ENCODE measurements at regions not wholly inside any gene's neighbourhood (a gene's known extent, or its start where the extent isn't known, plus 50 kb on each side); places are given as distances from the start of the nearest gene placed in this dataset.

GRCh38 chr7:41891950-41892349, 189.1 kb upstream of the INHBA start:
- intact Hi-C loops (cut with micrococcal nuclease): no loop called here
- Histone ChIP-seq H3K27me3 (ENCODE audit: control insufficient read depth in 2 of 2, insufficient read depth in 2 of 2, low read length in 2 of 2) (no peaks in the 10 kb centered on the region), H3K4me1 (ENCODE audit: control insufficient read depth in 2 of 2, insufficient read depth in 2 of 2, low read length in 2 of 2) (no peaks in the 10 kb centered on the region), H3K4me3 (ENCODE audit: low read length) (no peak overlapping the region), H3K36me3 (ENCODE audit: control insufficient read depth in 2 of 3, insufficient read depth in 3 of 3, low read length in 3 of 3) (no peaks in the 10 kb centered on the region), H3K9me3 (ENCODE audit: control insufficient read depth in 2 of 3, low read length in 3 of 3) (no peaks in the 10 kb centered on the region), H3K27ac (ENCODE audit: low read depth, low read length) (no peak overlapping the region)
- H3K4me1 Mint-ChIP-seq: peaks cover 0 to 23% (median 0%) of the 10 kb centered on the region in 7 donors
- no peak for DNase-seq
- no peak overlapping the region for H3K4me3 Mint-ChIP-seq
- no peaks in the 10 kb centered on the region for H3K36me3 Mint-ChIP-seq
- H3K9me3 Mint-ChIP-seq: peaks cover 0 to 3% (median 0%) of the 10 kb centered on the region in 11 donors
- CTCF ChIA-PET: no interaction called here
- POLR2A ChIA-PET: no interaction called here
- no peak overlapping the region for H3K27ac Mint-ChIP-seq
- peaks cover under 1 to 14% (median 10%) of the 10 kb centered on the region in 5 donors for H3K27me3 Mint-ChIP-seq
- no peak for ATAC-seq

DNA sequence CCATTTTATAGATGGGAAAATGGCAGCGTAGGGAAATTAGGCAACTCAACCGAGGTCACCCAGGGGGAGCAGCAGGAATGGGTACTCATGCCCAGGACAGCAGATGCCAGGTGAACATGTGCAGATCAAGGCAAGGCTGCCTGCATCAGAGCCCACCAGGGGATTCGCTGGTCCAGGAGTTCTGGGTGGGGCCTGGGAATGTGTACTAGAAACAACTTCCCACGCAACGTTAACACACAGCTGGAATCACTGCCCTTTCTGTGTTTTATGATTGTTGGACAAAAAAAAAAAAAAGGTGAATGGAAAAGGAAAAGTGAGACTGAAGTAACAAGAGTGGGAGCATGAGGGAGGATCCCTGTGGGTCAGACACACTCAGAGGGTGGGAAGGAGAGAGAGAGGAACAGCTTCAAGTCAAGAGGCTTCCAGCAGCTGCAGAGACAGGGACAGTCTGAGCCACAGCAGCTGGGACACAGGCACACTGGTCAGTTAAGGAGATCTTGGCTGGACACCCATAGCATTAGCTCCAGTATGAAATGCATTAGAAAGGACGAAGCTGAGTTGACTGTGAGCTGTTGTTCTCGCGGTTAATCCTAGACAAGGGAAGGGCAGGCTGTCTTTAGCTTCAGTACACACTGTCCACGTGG, 187.9 kb upstream of the INHBA start:
- Mint-ChIP-seq H3K27ac (no peak overlapping the region), H3K27me3 (peaks cover 0 to 8% (median 1%) of the 10 kb centered on the region in 5 donors), H3K4me3 (no peak overlapping the region), H3K36me3 (no peaks in the 10 kb centered on the region), H3K4me1 (peaks cover 0 to 23% (median 0%) of the 10 kb centered on the region in 7 donors), H3K9me3 (peaks cover 0 to 1% (median 0%) of the 10 kb centered on the region in 11 donors)
- intact Hi-C loops (cut with micrococcal nuclease): no loop called here
- ChIA-PET POLR2A (no interaction called here), CTCF (no interaction called here)
- H3K27ac ChIP-seq (ENCODE audit: low read depth, low read length): no peak overlapping the region
- H3K4me1 ChIP-seq (ENCODE audit: control insufficient read depth in 2 of 2, insufficient read depth in 2 of 2, low read length in 2 of 2): no peaks in the 10 kb centered on the region
- no peak overlapping the region for H3K4me3 ChIP-seq (ENCODE audit: low read length)
- no peak for ATAC-seq
- H3K36me3 ChIP-seq (ENCODE audit: control insufficient read depth in 2 of 3, insufficient read depth in 3 of 3, low read length in 3 of 3): no peaks in the 10 kb centered on the region
- no peaks in the 10 kb centered on the region for H3K9me3 ChIP-seq (ENCODE audit: control insufficient read depth in 2 of 3, low read length in 3 of 3)
- H3K27me3 ChIP-seq (ENCODE audit: control insufficient read depth in 2 of 2, insufficient read depth in 2 of 2, low read length in 2 of 2): no peaks in the 10 kb centered on the region
- no peak for DNase-seq

DNA sequence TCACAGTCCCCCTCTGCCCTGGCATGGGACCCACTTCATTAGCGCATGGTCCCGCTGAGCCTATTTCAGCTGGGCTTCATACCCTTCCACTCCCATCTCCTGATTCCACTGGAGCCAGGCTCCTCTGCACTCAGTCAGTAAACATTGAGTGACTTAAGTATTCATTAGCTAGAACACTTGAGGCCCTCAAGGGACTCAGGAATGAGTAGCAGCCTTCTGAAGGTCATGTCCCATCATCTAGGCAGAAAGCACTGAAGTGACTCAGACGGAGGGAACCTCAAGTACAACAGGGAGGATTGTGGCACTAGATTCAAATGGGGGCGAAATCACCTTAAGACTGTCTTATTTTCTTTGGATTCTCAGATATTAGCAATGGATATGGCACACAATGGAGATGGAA, 186.6 kb upstream of the INHBA start:
- Mint-ChIP-seq H3K4me3 (no peak overlapping the region), H3K27ac (no peak overlapping the region), H3K9me3 (peaks cover 0 to 1% (median 0%) of the 10 kb centered on the region in 11 donors), H3K27me3 (peaks cover 0 to 8% (median 0%) of the 10 kb centered on the region in 5 donors), H3K36me3 (peaks cover 0 to 3% (median 0%) of the 10 kb centered on the region in 5 donors), H3K4me1 (peaks cover 0 to 29% (median 0%) of the 10 kb centered on the region in 7 donors)
- Histone ChIP-seq H3K27ac (ENCODE audit: low read depth, low read length) (no peak overlapping the region), H3K27me3 (ENCODE audit: control insufficient read depth in 2 of 2, insufficient read depth in 2 of 2, low read length in 2 of 2) (no peaks in the 10 kb centered on the region), H3K4me1 (ENCODE audit: control insufficient read depth in 2 of 2, insufficient read depth in 2 of 2, low read length in 2 of 2) (no peaks in the 10 kb centered on the region), H3K4me3 (ENCODE audit: low read length) (no peak overlapping the region), H3K9me3 (ENCODE audit: control insufficient read depth in 2 of 3, low read length in 3 of 3) (no peaks in the 10 kb centered on the region), H3K36me3 (ENCODE audit: control insufficient read depth in 2 of 3, insufficient read depth in 3 of 3, low read length in 3 of 3) (no peaks in the 10 kb centered on the region)
- ChIA-PET CTCF (no interaction called here), POLR2A (interaction anchor here (0.6 kb wide), 1 partner anchor 1992 kb away, joined by 3 read pairs; no protein-coding TSS in a partner anchor)
- DNase-seq (no peak), ATAC-seq (no peak)
- intact Hi-C loops (cut with micrococcal nuclease): loop anchor here in 1 of 2 donors (10.0 kb wide), 1 partner anchor 1755 kb away; the partner anchor contains the start of genes MPLKIP and SUGCT

GRCh38 chr7:41889040-41889439, 186.2 kb upstream of the INHBA start:
- ATAC-seq (peak; percentile 42), DNase-seq (no peak)
- Mint-ChIP-seq H3K9me3 (peaks cover 0 to 1% (median 0%) of the 10 kb centered on the region in 11 donors), H3K4me3 (no peak overlapping the region), H3K27ac (no peak overlapping the region), H3K36me3 (peaks cover 0 to 3% (median 0%) of the 10 kb centered on the region in 5 donors), H3K27me3 (peaks cover 0 to 8% (median 0%) of the 10 kb centered on the region in 5 donors), H3K4me1 (peaks cover 0 to 27% (median 0%) of the 10 kb centered on the region in 7 donors)
- Histone ChIP-seq H3K4me1 (ENCODE audit: control insufficient read depth in 2 of 2, insufficient read depth in 2 of 2, low read length in 2 of 2) (no peaks in the 10 kb centered on the region), H3K36me3 (ENCODE audit: control insufficient read depth in 2 of 3, insufficient read depth in 3 of 3, low read length in 3 of 3) (no peaks in the 10 kb centered on the region), H3K27ac (ENCODE audit: low read depth, low read length) (no peak overlapping the region), H3K4me3 (ENCODE audit: low read length) (no peak overlapping the region), H3K27me3 (ENCODE audit: control insufficient read depth in 2 of 2, insufficient read depth in 2 of 2, low read length in 2 of 2) (no peaks in the 10 kb centered on the region), H3K9me3 (ENCODE audit: control insufficient read depth in 2 of 3, low read length in 3 of 3) (no peaks in the 10 kb centered on the region)
- intact Hi-C loops (cut with micrococcal nuclease): loop anchor here in 1 of 2 donors (10.0 kb wide), 1 partner anchor 1754 kb away; the partner anchor contains the start of genes MPLKIP and SUGCT
- ChIA-PET POLR2A (no interaction called here), CTCF (no interaction called here)

DNA sequence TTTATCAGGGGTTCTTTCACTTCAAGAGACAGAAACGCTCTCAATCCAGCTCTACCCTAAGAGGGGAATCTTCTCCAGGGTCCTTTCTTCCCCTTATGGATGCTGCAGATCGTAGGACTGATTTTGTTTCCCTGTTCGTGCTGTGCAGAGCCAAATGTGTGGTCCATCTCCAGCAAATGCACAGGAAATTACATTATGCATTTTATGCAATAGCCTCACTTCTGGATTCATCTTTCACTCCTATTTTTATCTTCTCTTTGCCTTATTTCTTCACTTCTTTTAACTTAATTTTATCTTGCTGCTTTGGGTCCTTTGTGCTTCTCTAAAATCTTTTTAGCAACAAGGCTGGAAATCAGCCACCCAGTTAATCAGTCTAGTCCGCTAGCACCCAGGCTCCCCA, 184.5 kb upstream of the INHBA start:
- Histone ChIP-seq H3K36me3 (ENCODE audit: control insufficient read depth in 2 of 3, insufficient read depth in 3 of 3, low read length in 3 of 3) (no peaks in the 10 kb centered on the region), H3K4me3 (ENCODE audit: low read length) (no peak overlapping the region), H3K4me1 (ENCODE audit: control insufficient read depth in 2 of 2, insufficient read depth in 2 of 2, low read length in 2 of 2) (peaks cover under 1 to 8% of the 10 kb centered on the region in 2 donors), H3K9me3 (ENCODE audit: control insufficient read depth in 2 of 3, low read length in 3 of 3) (no peaks in the 10 kb centered on the region), H3K27ac (ENCODE audit: low read depth, low read length) (no peak overlapping the region), H3K27me3 (ENCODE audit: control insufficient read depth in 2 of 2, insufficient read depth in 2 of 2, low read length in 2 of 2) (no peaks in the 10 kb centered on the region)
- DNase-seq: no peak
- CTCF ChIA-PET: no interaction called here
- H3K36me3 Mint-ChIP-seq: peaks cover 0 to 9% (median 0%) of the 10 kb centered on the region in 5 donors
- no peak overlapping the region for H3K4me3 Mint-ChIP-seq
- peaks cover 0 to 2% (median 0%) of the 10 kb centered on the region in 11 donors for H3K9me3 Mint-ChIP-seq
- no peak for ATAC-seq
- H3K4me1 Mint-ChIP-seq: peaks cover 0 to 35% (median 5%) of the 10 kb centered on the region in 7 donors
- H3K27ac Mint-ChIP-seq: no peak overlapping the region
- intact Hi-C loops (cut with micrococcal nuclease): loop anchor here in 1 of 2 donors (10.0 kb wide), 1 partner anchor 1753 kb away; the partner anchor contains the start of genes MPLKIP and SUGCT
- H3K27me3 Mint-ChIP-seq: peaks cover 0 to 8% (median 0%) of the 10 kb centered on the region in 5 donors
- POLR2A ChIA-PET: no interaction called here

DNA sequence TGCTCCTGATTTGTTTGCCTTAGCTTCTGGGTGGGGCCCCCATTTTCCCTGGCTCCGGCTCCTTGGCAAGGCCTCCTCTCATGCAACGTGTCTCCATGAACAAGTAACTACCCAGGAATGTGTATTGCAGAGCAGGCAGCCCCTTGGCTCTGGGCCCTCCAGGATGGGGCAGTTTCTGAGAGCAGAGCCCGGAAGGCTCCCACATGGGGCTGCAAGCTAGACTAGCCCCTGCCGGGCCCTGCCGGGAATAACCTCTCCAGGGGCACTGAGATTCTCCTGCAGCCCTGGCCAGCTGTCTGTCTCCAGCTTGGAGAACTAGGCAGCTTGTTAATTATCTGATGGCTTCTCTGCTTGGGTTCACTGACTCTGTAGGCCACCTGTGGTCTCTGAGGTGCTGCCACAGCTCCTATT, 184.0 kb upstream of the INHBA start:
- ATAC-seq: no peak
- H3K27me3 Mint-ChIP-seq: peaks cover 0 to 8% (median 0%) of the 10 kb centered on the region in 5 donors
- no peaks in the 10 kb centered on the region for H3K9me3 ChIP-seq (ENCODE audit: control insufficient read depth in 2 of 3, low read length in 3 of 3)
- no peak overlapping the region for H3K27ac Mint-ChIP-seq
- H3K4me1 Mint-ChIP-seq: peaks cover 4 to 40% (median 10%) of the 10 kb centered on the region in 7 donors
- H3K9me3 Mint-ChIP-seq: peaks cover 0 to 6% (median 0%) of the 10 kb centered on the region in 11 donors
- H3K36me3 Mint-ChIP-seq: peaks cover 0 to 13% (median 0%) of the 10 kb centered on the region in 5 donors
- CTCF ChIA-PET: no interaction called here
- intact Hi-C loops (cut with micrococcal nuclease): loop anchor here in 1 of 2 donors (10.0 kb wide), 1 partner anchor 1752 kb away; the partner anchor contains the start of genes MPLKIP and SUGCT
- no peak overlapping the region for H3K4me3 ChIP-seq (ENCODE audit: low read length)
- peaks cover 6 to 13% of the 10 kb centered on the region in 2 donors for H3K4me1 ChIP-seq (ENCODE audit: control insufficient read depth in 2 of 2, insufficient read depth in 2 of 2, low read length in 2 of 2)
- DNase-seq: no peak
- no peak overlapping the region for H3K27ac ChIP-seq (ENCODE audit: low read depth, low read length)
- H3K27me3 ChIP-seq (ENCODE audit: control insufficient read depth in 2 of 2, insufficient read depth in 2 of 2, low read length in 2 of 2): no peaks in the 10 kb centered on the region
- H3K4me3 Mint-ChIP-seq: no peak overlapping the region
- POLR2A ChIA-PET: no interaction called here
- no peaks in the 10 kb centered on the region for H3K36me3 ChIP-seq (ENCODE audit: control insufficient read depth in 2 of 3, insufficient read depth in 3 of 3, low read length in 3 of 3)
